GM12872 (cell line): ENCODE measurements at regions not wholly inside any gene's neighbourhood (a gene's known extent, or its start where the extent isn't known, plus 50 kb on each side); places are given as distances from the start of the nearest gene placed in this dataset.

Source experiments
- CTCF ChIP-seq: IDR thresholded peaks from 3 replicates; pipeline ENCODE4 v1.5.1; 2011; ENCODE audit warnings: low read depth, mild to moderate bottlenecking, low read length, moderate library complexity; ENCODE audit not compliant: insufficient read depth

- TF ChIP-seq CTCF: no peak
Measured at GRCh38 chr20:55375920-55376319, 629.4 kb downstream of the CBLN4 start.

GRCh38 chr20:55365745-55366144 is 639.6 kb downstream of the CBLN4 start:
- no peak for TF ChIP-seq CTCF

GRCh38 chr20:55360895-55361294 is 644.4 kb downstream of the CBLN4 start:
- no peak for TF ChIP-seq CTCF

- TF ChIP-seq CTCF: no peak
Measured at GRCh38 chr20:55354720-55355119, 650.6 kb downstream of the CBLN4 start.

GRCh38 chr20:55353206-55353605 is 652.1 kb downstream of the CBLN4 start:
- TF ChIP-seq CTCF: no peak

- no peak for TF ChIP-seq CTCF
Measured at GRCh38 chr20:55348223-55348622, 657.1 kb downstream of the CBLN4 start.

- TF ChIP-seq CTCF: no peak
Measured at GRCh38 chr20:55342822-55343221, 662.5 kb downstream of the CBLN4 start.

GRCh38 chr20:55333798-55334197 is 671.5 kb downstream of the CBLN4 start:
- TF ChIP-seq CTCF: no peak
